ENCODE measurements at regions not wholly inside any gene's neighbourhood (a gene's known extent, or its start where the extent isn't known, plus 50 kb on each side); places are given as distances from the start of the nearest gene placed in this dataset.
"Not testable (repeated sequence)": the region's sequence is repeated elsewhere in the genome, so short reads cannot be mapped to it uniquely, and the experiment has no call there.

DNA sequence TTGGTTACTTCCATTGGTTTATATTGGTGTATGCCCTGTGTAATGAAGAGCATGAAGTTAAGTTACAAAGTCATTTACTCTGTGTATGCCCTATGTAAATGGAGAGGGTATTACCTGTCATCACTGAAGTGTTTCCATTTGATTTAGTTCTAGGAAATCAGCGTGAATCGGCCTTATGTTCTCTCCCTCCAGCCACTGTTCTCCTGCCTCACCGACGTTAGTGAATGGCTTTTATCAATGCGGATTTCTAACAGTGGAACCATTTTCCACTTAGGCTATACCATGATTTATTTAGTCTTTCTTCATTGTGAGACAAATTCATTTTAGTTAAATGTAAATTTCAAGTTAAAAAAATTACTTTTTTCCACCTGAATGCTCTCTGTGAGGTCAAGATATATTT, 327.0 kb upstream of the ADCY2 start:
- no peak for DNase-seq (ENCODE audit: low read depth, low spot score)
- no peak overlapping the region for H3K27ac ChIP-seq

DNA sequence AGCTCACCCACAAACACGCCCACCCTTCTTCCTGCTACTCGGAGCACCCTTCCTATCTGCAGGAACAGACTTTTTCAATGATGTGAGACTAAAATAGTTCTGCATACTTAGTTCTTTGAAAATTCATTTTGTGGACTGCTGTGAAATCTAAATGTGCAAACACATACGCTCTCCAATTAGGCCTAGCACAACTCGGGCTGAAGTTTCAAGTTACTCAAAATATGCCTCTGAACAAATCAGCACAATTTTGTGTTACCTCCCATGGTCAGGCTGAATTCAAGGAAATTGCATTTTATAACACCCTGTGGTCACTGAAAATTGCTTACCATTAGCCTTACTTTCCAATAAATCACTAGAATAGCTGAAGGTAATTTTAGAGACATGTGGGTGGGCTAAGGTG, 323.8 kb upstream of the ADCY2 start:
- no peak for DNase-seq (ENCODE audit: low read depth, low spot score)
- H3K27ac ChIP-seq = no peak overlapping the region

DNA sequence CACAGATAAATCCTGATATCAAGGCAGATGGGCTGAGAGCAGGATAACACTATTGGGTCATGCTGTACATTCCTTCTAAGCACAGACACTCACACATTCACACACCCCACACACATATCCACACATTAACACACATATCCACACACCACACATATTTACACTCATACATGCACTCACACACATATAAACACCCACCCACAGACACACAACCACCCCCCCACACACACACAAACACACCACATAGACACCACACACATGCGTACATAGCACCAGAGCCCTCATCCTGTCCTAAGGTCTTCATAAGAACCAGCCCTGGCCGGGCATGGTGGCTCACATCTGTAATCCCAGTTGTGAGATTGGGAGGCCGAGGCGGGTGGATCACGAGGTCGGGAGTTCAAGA, 322.3 kb upstream of the ADCY2 start:
- no peak for DNase-seq (ENCODE audit: low read depth, low spot score)
- H3K27ac ChIP-seq = no peak overlapping the region

DNA sequence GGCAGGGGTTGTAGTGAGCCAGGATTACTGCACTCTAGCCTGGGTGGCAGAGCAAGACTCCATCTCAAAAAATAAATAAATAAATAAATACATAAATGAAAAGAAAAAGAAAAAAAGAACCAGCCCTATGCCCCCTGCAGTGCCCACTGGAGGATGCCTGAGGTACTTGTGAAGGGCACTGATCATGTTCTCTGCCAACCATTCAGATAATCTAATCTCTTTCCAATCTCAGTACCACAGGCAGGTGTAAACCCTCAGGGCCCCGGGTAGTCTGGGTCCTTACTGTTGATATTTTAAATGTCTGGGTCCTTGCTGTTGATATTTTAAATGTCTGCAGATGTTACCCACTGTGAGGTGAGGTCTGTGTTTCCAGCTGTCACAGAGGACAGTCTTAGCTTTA, 321.8 kb upstream of the ADCY2 start:
- no peak overlapping the region for H3K27ac ChIP-seq
- no peak for DNase-seq (ENCODE audit: low read depth, low spot score)

DNA sequence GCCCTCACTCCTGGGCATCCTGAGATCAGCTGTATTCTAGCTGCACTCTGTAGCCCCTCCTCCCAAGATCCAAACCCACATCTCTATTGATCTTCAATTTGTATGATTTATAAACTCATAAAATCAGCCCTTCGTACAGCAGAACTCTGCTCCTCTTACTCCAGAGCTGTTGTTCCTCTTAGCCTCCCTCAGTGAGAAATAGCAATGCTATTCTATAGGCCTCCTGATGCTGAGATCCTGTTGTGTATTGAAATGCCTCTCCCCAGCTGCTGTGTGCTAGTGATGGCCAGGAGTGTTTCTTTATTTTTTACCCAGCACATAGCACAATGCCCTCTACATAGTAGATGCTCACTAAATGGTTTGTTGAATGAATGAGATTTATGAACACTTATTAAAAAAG, 320.5 kb upstream of the ADCY2 start:
- no peak for DNase-seq (ENCODE audit: low read depth, low spot score)
- H3K27ac ChIP-seq = no peak overlapping the region

DNA sequence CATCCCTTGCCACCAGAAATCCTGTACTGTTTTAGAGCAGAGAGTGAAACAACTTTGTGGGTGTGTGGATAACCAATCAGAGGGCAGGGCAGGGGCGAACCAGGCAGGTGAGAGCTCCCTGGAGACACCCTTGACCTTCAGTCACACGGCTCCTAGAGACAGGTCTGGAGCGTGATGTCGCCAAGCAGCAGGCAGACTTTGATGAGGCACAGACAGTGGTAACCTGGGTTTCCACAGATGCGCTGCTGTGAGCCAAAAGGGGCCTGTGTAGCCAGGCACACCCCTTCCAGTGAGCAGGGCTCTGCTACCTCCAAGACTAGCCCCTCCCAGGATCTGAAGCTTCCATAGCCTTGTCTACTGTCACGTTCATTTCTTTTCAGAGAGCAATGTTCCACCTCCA, 317.8 kb upstream of the ADCY2 start:
- no peak overlapping the region for H3K27ac ChIP-seq
- DNase-seq (ENCODE audit: low read depth, low spot score) = no peak

DNA sequence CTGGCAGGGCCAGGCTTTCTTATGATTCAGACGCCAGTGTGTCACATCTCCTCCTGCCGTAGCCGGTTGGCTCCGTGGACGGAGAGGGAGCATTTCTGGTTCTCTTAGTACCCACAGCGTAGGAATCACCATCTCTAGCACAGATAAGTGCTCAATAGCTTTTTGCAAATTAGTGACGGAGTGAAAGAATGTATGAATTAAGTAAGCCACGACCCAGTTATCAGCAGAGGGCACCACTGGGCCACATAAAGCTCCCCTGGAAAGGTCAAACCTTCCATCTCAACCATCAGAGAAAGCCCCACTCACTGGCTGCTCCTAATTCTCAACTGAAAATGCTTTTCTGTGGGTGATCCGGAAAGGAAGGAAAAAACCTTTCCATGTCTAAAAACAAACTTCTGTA, 317.0 kb upstream of the ADCY2 start:
- no peak overlapping the region for H3K27ac ChIP-seq
- DNase-seq (ENCODE audit: low read depth, low spot score) = no peak

DNA sequence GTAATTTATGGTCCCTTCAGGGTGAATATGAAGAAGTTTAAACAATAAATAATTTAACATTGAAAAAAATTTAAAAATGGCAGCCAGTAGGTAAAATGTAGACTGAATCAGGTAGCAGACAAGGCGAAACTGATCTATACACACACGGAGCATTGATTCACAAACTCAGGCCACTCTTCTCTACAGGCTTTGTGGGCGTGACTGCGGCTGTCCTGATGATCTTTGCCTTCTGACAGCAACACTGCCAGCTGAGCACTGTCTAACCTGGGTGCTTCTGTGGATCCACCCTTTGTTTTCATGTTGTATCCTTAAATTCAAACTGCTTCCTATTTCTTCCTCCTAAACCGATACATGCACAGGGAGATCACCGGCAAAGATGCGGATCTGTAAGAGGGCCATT, 315.4 kb upstream of the ADCY2 start:
- no peak for DNase-seq (ENCODE audit: low read depth, low spot score)
- no peak overlapping the region for H3K27ac ChIP-seq

DNA sequence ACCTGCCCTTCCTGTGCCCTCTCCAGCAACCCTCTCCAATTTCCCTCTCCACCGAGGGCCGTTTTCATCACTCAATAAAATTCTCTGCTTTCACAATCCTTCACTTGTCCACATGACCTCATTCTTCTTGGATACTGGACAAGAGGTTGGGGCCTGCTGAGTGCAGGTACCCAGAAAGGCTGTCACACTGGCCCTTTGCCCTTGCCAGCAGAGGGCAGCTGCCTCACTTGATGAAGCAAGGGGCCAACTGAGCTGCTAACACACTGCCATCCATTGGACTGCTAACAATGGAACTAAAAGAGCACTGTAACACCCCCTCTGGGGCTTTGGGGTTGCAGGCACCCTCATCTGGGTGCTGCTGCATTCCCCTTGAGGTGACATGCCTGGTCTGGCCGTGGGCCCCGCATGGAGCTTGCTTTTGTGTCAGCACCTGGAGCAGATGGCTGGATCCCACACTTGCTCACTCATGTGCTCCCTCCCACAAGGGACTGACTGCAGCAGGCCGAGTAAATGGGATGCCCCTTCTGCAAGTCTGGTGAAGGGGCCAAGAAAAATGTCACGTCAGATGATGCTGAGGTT, 308.1 kb upstream of the ADCY2 start:
- H3K27ac ChIP-seq = no peak overlapping the region
- no peak for DNase-seq (ENCODE audit: low read depth, low spot score)

DNA sequence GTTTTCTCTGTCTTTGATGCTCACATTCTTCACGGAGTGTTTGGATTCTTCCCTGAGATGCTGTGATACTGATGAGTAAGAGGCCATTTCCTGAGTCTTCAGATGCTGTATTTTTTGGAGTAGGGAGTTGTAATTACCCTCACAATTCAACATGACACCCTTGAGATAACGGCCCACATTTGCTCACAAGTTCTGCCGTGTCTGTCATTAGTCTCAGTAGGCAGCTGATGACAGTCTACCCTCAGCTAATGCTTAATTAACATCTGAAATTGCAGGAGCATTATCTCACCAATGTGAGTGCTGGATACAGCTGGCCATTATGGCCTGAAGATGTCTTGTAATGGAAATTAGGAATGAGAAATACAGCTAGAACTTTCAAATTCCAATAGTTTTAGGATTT, 307.1 kb upstream of the ADCY2 start:
- H3K27ac ChIP-seq = no peak overlapping the region
- DNase-seq (ENCODE audit: low read depth, low spot score) = no peak

DNA sequence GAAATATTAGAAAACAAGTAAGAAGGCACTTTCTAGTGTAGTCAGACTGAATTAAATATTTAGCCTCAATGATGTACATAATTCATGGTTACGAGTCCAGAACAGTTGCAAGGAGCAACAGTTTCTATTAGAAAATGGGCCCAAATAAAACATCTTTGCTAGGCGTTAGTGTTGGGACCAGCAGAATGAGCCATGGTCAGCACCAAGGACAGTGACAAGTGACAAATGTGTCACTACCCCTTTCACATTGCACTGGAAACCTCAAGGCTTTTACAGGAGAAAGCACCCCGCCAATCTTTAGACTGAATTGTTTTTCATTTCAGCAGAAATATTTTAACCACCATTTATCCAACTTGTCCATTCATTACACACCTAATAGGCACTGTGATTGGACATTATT, 301.3 kb upstream of the ADCY2 start:
- H3K27ac ChIP-seq = no peak overlapping the region
- DNase-seq (ENCODE audit: low read depth, low spot score) = no peak

DNA sequence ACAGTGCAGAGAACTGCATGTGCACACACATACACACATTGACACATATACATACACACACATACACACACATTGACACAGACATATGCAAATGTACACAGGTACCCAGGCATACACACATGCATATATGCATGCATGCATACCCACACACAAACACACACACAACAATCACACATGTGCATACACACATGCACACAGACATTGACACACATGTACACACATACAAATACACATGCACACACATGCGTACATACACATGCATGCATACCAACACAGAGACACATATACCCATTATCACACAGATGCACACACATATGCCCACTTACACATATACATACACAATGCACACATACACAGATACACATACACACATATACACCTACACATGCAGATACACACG, 299.6 kb upstream of the ADCY2 start:
- no peak overlapping the region for H3K27ac ChIP-seq
- no peak for DNase-seq (ENCODE audit: low read depth, low spot score)

DNA sequence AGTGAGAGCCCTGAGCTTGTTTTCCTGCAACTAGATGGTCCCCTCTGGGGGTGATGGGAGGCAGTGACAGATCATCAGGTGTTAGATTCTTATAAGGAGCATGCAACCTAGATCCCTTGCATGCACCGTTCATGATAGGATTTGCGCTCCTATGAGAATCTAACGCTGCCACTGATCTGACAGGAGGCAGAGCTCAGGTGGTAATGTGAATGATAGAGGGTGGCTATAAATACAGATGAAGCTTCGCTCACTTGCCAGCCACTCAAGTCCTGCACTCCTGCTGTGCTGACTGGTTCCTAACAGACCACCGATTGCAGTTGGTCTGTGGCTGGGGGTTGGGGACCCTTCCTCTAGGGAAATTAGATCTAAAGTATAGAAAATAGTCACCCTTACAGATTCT, 290.6 kb upstream of the ADCY2 start:
- DNase-seq (ENCODE audit: low read depth, low spot score) = no peak
- H3K27ac ChIP-seq = no peak overlapping the region

DNA sequence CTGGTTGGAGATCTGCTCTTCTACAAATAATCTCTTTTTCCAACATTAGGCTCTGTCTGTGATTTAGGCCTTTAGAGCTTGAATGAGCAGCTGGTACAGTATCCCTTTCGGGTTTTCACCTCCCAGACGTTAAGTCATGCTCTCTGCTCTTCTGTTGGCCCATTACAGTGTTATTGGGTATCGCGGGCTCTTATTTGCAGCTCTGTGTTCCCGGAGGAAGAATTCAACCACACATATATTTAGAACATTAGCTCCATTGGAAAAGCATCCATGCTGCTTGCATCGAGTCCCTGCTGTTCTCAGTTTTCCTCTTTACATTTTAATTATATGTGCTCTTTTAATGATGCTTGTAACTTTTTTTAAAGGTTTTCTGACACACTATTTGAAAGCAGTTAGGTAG, 278.0 kb upstream of the ADCY2 start:
- no peak for DNase-seq (ENCODE audit: low read depth, low spot score)
- no peak overlapping the region for H3K27ac ChIP-seq

DNA sequence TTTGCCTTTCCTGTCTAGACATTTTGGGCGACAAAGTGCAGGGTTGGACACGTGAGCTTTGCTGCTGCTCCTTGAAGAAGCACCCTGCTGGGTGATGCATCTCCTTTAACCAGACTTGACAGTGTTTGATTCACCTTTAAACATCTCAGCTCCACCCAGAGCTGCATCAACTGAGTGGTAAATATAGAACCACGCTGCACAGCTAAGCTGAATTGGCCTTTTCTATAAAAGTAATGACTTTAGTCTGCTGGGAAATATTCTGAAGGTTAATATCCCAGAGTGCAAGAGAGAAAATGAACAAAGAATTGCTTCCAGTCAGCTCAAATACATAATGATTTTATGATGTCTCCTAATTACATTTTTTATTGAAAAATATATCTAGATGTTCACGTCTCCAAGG, 264.3 kb upstream of the ADCY2 start:
- no peak for DNase-seq (ENCODE audit: low read depth, low spot score)
- H3K27ac ChIP-seq = no peak overlapping the region

DNA sequence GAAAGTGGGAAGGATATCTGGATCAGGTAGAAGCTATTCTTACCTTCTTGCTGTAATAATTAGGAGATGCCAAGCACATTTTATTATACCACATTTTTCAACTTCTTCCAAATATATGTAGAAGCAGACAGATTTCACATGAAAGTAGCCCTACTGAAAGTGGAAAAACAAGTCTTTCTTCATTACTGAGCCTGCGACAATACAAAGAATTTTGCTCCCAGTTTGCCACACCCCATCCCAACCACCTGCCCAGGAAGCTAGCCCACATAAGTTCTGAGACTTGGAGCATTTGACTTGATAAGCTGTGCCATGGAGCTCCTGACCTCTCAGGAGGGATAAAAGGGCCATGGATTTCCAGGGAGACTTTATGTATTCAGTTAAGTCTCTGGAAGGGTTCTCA, 249.1 kb upstream of the ADCY2 start:
- H3K27ac ChIP-seq = peak overlapping the region; percentile 30
- DNase-seq (ENCODE audit: low read depth, low spot score) = no peak

DNA sequence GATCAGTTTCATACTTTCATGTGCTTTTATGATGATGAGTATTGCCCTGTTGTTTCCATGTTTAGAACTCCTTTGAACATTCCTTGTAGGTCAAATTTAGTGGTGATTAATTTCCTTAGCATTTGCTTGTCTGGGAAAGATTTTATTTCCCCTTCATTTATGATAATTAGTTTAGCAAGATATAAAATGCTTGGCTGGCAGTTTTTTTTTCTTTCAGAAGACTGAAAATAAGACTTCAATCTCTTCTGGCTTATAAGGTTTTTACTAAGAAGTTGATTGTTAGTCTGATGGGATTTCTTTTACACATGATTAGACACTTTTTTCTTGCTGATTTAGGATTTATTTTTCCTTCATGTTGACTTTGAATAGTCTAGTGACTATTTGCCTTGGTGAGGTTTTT, 238.9 kb upstream of the ADCY2 start:
- H3K27ac ChIP-seq = no peak overlapping the region
- DNase-seq (ENCODE audit: low read depth, low spot score) = no peak

DNA sequence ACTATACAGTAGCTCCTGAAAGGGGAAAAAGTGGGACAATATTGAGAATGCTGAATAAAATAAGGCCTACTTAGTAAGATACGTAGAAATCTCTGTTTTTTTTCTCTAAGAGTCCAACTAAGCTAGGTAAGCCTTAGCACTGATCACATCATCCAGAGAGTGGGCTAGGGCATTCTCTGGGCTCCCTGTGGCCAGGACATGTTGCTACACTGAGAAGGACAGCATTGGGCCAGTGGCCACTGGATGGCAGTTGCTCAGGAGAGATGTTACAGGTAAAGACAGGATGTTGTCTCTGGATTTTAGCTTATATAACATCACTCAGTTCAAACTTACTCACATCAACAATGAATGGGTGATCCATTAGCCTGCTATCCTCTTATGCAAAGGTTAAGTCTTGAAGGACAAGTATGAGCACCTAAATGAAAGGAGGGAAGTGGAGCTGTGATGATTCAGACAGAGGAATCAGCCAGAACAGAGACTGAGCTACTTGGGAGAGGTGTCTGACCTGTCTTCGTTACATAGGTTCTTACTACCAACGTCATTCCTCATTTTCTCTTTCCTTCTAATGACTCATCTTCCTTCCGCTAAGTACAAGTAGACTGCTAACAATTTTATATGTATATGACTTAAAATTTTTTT, 226.6 kb upstream of the ADCY2 start:
- peak overlapping the region; percentile 92 for H3K27ac ChIP-seq
- DNase-seq (ENCODE audit: low read depth, low spot score) = peak; percentile 90

DNA sequence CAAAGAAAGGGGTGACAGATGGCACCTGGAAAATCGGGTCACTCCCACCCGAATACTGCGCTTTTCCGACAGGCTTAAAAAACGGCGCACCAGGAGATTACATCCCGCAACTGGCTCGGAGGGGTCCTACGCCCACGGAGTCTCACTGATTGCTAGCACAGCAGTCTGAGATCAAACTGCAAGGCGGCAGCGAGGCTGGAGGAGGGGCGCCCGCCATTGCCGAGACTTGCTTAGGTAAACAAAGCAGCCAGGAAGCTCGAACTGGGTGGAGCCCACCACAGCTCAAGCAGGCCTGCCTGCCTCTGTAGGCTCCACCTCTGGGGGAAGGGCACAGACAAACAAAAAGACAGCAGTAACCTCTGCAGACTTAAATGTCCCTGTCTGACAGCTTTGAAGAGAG, 225.2 kb upstream of the ADCY2 start:
- not testable (repeated sequence) for DNase-seq (ENCODE audit: low read depth, low spot score)
- peak overlapping the region; percentile 92 for H3K27ac ChIP-seq

DNA sequence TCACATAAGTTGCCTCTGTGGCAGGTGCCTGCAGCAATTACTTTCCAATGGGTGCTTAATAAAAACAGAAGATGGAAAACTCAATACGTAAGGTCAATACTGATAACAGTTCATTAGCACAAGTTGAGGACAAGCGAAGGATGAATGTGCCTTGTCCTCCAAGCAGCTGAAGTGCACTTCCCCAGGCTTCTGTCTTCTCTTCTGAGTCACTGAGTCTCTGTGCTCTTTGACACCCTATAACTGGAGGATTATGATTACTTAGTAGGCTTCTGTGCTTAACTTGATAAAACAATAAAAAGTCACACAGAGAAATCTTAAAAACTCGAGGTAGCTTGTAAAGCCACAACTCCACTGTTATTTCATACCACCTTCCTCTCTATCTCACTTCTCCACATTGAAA, 216.6 kb upstream of the ADCY2 start:
- H3K27ac ChIP-seq = no peak overlapping the region
- DNase-seq (ENCODE audit: low read depth, low spot score) = no peak

DNA sequence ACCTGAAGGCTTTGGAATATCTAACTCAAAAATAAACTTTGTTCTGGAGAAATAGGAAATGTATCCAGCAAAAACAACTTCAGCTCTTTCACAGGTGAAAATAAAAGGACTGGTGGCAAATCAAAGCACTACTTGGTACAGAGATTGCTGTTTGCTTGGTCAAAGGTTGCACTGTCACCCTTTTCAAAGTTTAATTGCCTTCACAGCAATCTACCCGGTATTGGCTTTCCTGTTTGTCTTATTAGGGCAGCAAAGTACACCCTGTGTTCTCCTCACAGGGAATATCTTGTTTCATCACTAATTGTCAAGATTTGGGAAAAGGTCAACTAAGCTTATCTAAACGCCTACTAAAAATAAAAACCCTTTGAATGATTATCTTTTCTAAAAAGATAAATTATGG, 214.1 kb upstream of the ADCY2 start:
- no peak for DNase-seq (ENCODE audit: low read depth, low spot score)
- no peak overlapping the region for H3K27ac ChIP-seq

DNA sequence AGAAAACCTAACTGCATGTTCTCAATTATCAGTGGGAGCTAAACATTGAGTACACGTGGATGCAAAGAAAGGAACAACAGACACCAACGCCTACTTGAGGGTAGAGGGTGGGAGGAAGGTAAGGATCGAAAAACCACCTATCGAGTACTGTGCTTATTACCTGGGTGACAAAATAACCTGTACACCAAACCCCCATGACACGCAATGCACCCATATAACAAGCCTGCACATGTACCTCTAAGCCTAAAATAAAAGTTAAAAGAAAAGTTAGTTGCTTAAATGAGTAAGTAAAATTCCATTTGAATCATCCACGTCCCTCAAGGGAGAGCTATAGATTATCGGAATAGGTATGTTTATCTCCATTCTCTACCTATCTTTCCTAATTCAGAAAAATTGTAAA, 210.2 kb upstream of the ADCY2 start:
- H3K27ac ChIP-seq = peak overlapping the region; percentile 28
- no peak for DNase-seq (ENCODE audit: low read depth, low spot score)

DNA sequence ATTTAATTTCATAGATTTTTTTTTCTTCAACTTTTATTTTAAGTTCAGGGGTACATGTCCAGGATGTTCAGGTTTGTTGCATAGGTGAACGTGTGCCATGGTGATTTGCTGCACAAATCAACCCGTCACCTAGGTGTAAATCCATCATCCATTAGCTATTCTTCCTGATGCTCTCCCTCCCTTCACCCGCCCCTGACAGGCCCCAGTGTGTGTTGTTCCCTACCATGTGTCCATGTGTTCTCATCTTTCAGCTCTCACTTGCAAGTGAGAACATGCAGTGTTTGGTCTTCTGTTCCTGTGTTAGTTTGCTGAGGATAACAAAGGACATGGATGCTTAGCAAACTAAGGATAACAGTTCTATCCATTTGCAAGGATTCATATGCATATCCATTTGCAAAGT, 209.1 kb upstream of the ADCY2 start:
- peak overlapping the region; percentile 28 for H3K27ac ChIP-seq
- DNase-seq (ENCODE audit: low read depth, low spot score) = no peak

Measured in epithelial cell of prostate (primary cell).